DOHH2 (cell line): ENCODE measurements at regions not wholly inside any gene's neighbourhood (a gene's known extent, or its start where the extent isn't known, plus 50 kb on each side); places are given as distances from the start of the nearest gene placed in this dataset.

Experiments used
- EZH2phosphoT487 ChIP-seq: fragments of 200-600 bp; sonication (generic); IDR thresholded peaks from 2 replicates; pipeline ENCODE4 v1.6.1; 2017; ENCODE audit warnings: borderline replicate concordance, mild to moderate bottlenecking, antibody characterized with exemption, low read length, moderate library complexity, mixed read lengths
- TF ChIP-seq, protein P1 (sequence below): fragments of 200-600 bp; sonication (generic); IDR thresholded peaks from one replicate; pipeline ENCODE4 v1.5.1; 2014; ENCODE audit warnings: antibody characterized with exemption, mild to moderate bottlenecking, low read depth, low read length; ENCODE audit not compliant: poor library complexity, severe bottlenecking

DNA sequence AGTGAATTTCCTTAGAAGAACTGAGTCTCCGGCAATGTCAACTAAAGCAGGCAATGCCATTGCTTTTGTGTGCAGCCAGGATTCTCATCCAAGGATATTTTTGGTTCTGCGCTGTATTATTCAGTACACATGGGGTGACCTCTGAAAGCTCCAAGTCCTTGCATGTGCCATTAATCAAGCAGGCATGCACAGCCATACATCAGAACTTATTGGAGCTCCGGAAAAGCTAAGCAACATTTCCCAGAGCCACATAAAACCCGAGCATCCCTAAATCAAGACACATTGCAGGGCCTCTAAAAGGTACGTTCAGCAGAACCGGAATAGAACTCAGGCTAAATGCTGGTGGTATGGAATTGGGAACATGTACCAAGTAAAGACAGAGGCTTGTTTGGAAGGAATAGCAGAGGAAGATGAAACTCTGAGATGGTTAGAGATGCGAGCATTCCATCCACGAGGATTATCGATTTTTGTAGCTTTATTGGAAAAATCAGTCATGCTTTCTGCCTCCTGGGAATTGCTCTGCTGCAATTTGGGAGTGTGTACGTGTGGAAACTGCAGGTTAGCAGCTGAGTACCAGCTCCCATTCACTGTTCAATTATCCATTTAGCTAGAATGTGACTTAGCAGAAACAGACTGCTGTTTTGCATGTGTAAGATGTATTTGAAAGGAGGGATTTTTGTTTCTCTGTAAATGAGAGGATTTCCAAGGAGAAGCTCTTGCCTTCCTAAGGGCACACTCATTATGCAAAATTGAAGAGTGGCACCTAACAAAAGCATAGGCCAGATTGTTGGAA, 143.7 kb upstream of the WWC1 start:
- TF ChIP-seq, protein P1, sequence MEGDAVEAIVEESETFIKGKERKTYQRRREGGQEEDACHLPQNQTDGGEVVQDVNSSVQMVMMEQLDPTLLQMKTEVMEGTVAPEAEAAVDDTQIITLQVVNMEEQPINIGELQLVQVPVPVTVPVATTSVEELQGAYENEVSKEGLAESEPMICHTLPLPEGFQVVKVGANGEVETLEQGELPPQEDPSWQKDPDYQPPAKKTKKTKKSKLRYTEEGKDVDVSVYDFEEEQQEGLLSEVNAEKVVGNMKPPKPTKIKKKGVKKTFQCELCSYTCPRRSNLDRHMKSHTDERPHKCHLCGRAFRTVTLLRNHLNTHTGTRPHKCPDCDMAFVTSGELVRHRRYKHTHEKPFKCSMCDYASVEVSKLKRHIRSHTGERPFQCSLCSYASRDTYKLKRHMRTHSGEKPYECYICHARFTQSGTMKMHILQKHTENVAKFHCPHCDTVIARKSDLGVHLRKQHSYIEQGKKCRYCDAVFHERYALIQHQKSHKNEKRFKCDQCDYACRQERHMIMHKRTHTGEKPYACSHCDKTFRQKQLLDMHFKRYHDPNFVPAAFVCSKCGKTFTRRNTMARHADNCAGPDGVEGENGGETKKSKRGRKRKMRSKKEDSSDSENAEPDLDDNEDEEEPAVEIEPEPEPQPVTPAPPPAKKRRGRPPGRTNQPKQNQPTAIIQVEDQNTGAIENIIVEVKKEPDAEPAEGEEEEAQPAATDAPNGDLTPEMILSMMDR: no peak
- TF ChIP-seq EZH2phosphoT487: no peak
